Stimulated activated naive CD8-positive, alpha-beta T cell treated with anti-CD3 and anti-CD28 coated beads, Interleukin-15, Interleukin-2, amounts not matched to agents 100 ng/mL and 50 ng/mL, for 24 hours (primary cell): ENCODE measurements at regions not wholly inside any gene's neighbourhood (a gene's known extent, or its start where the extent isn't known, plus 50 kb on each side); places are given as distances from the start of the nearest gene placed in this dataset.

Experiments used
- H3K27ac Mint-ChIP-seq: one replicate; pipeline ENCODE4 v1.8.0; 2021; ENCODE audit warnings: mild to moderate bottlenecking, mixed read lengths
- H3K27me3 Mint-ChIP-seq: one replicate; pipeline ENCODE4 v1.8.0; 2021; ENCODE audit warnings: mixed read lengths
- H3K36me3 Mint-ChIP-seq: one replicate; pipeline ENCODE4 v1.8.0; 2021; ENCODE audit warnings: low read depth, mixed read lengths
- H3K4me1 Mint-ChIP-seq: one replicate; pipeline ENCODE4 v1.8.0; 2021; ENCODE audit warnings: low read depth, mixed read lengths
- H3K4me3 Mint-ChIP-seq: one replicate; pipeline ENCODE4 v1.8.0; 2021; ENCODE audit warnings: mild to moderate bottlenecking, mixed read lengths
- H3K9me3 Mint-ChIP-seq: one replicate; pipeline ENCODE4 v1.8.0; 2021; ENCODE audit warnings: mixed read lengths

DNA sequence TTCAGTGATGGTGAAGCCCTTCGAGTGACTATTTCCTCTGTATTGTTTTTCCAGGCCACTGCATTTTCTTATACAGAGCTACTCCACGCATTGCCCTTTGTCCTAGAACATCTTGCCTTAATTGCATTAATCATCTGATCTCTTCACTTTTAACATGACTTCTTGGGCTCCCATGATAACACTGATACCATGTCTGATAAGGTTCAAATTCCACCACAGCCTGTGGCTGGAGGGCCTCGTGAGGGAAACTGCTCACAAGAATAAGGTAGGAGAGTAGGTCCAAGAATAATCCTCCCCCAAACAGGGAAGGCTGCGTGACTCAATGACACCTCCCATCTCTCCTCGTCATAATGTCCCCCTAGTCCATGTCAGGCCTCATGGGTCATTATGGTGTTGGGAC lies 165.5 kb upstream of the ECI2 start:
- Mint-ChIP-seq H3K36me3 (no peaks in the 10 kb centered on the region), H3K4me3 (no peak overlapping the region), H3K4me1 (no peaks in the 10 kb centered on the region), H3K27ac (no peak overlapping the region), H3K27me3 (peaks cover 20% of the 10 kb centered on the region), H3K9me3 (no peaks in the 10 kb centered on the region)

DNA sequence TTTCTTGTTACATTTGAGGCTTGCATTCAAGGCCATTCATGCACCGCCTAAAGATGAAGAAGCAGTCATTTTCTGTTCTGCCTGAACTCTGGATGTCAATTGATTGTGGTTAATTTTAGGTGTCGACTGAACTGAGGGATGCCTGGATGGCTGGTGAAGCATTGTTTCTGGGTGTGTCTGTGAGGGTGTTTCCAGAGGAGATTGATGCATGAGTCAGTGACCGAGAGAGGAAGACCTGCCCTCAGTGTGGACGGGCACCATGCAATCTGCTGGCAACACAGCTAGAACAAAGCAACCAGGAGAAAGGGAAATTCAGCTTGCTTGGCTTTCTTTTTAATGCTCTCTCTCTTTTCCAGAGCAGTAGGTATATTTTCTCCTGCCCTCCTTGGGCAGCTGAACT lies 164.1 kb upstream of the ECI2 start:
- no peaks in the 10 kb centered on the region for H3K9me3 Mint-ChIP-seq
- no peak overlapping the region for H3K27ac Mint-ChIP-seq
- no peaks in the 10 kb centered on the region for H3K4me1 Mint-ChIP-seq
- no peaks in the 10 kb centered on the region for H3K36me3 Mint-ChIP-seq
- peaks cover 9% of the 10 kb centered on the region for H3K27me3 Mint-ChIP-seq
- H3K4me3 Mint-ChIP-seq: no peak overlapping the region

DNA sequence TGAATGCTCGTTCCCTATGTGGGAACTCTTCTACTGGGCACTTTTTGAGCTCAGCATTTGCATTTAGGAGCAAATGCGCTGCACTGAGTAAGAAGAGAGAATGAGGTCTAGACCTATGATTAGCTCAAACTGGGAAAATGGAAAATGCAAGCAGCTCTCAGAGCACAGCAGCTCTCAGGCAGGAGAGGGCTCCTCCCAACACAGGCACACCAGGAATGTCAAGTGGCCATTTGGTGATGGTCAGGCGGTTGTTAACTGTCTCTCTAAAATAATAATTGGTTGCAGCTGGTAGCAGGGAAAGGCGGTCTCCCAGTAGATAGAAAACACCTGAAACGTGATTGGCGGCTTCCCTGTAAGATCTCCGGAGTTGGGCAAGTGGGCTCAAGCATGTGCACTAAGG lies 162.0 kb upstream of the ECI2 start:
- H3K4me3 Mint-ChIP-seq: no peak overlapping the region
- no peaks in the 10 kb centered on the region for H3K36me3 Mint-ChIP-seq
- no peak overlapping the region for H3K27ac Mint-ChIP-seq
- H3K9me3 Mint-ChIP-seq: no peaks in the 10 kb centered on the region
- H3K4me1 Mint-ChIP-seq: no peaks in the 10 kb centered on the region
- no peaks in the 10 kb centered on the region for H3K27me3 Mint-ChIP-seq

DNA sequence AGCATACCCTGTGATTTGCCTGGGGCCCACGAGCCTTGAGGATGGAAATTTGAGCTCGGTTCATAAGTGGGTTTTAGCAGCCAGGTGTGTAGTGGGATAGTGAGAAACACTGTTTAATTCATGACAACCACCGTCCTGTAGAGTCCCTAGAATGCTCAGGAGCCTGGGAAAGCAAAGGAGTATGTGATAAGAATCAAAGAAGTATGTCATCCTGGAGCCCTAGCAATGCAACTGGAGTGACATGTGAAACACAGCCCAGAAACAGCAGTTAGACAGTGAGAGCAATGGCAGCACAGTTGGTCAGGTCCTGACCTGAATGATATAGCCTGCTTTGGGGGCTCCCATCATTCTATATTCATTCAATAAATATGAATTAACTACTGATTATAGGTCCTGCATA lies 161.2 kb upstream of the ECI2 start:
- no peak overlapping the region for H3K4me3 Mint-ChIP-seq
- peaks cover 4% of the 10 kb centered on the region for H3K27me3 Mint-ChIP-seq
- no peaks in the 10 kb centered on the region for H3K36me3 Mint-ChIP-seq
- no peak overlapping the region for H3K27ac Mint-ChIP-seq
- no peaks in the 10 kb centered on the region for H3K9me3 Mint-ChIP-seq
- H3K4me1 Mint-ChIP-seq: no peaks in the 10 kb centered on the region

DNA sequence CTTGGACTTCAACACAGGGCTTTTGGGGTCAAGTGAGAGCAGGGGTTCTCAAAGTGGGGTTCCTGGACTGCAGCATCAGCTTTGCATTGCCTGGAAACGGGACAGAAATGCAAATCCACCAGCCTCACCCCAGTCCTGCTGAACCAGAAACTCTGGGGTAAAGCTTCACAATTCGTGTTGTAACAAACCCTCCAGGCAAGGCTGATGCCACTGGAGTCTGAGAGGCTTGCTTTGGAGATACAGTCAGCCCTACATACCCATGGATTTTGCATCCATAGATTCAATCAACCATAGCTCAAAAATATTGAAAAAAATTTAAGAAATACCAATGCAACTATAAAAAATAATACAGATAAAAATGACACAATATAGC lies 160.4 kb upstream of the ECI2 start:
- Mint-ChIP-seq H3K9me3 (no peaks in the 10 kb centered on the region), H3K27ac (no peak overlapping the region), H3K36me3 (no peaks in the 10 kb centered on the region), H3K4me1 (no peaks in the 10 kb centered on the region), H3K4me3 (no peak overlapping the region), H3K27me3 (peaks cover 4% of the 10 kb centered on the region)

DNA sequence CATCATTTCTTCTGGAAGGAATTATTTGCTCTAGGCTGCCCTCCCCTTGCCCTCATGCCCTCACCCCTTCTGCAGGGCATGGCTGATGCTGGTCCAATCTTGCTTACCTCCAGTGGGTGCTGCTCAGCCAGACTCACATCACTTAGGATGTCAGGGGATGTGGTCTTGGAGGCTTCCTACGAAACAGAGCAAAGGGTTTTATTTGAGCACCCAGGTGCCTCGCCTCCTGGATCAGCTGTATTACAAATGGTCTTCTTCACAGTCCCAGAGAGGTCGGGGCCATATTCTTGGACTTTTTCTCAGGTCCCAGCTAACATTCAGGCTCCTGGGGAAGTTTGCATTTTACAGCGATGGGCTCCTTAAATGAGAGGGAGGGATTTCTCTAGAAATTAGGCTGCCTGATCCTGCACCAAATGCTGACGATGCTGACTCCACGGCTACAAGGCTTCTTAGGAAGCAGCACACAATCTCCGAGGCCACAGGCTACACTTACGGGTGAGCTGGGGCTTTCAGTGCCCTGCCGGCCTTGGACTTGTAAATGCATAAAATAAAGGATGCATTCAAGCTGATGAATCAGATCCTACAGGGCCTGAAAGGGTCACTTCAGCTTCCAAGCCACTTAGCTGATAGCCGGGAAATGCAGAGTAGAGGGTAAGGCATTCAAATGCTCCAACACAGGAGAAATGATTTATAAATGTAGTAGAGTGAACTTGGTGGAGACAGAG lies 159.8 kb upstream of the ECI2 start:
- Mint-ChIP-seq H3K36me3 (no peaks in the 10 kb centered on the region), H3K27ac (no peak overlapping the region), H3K4me3 (no peak overlapping the region), H3K27me3 (peaks cover 4% of the 10 kb centered on the region), H3K4me1 (no peaks in the 10 kb centered on the region), H3K9me3 (no peaks in the 10 kb centered on the region)

DNA sequence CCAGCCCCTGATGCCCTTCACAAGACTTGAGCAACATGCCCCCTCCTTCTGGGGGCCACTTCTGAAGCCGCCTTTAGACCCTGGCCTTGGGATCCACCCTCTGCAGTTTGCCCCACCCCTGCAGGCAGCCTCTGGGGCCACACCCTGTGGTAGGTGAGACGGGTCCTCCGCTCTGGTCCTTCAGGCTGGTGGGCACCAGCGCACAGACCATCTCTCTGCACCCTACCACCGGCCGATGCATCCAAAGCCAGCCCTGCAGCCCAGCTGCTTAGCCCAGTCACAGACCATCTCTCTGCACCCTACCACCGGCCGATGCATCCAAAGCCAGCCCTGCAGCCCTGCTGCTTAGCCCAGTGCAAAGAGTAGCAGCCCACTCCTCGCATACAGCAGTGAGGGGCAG lies 159.3 kb upstream of the ECI2 start:
- Mint-ChIP-seq H3K4me1 (no peaks in the 10 kb centered on the region), H3K27me3 (peaks cover 4% of the 10 kb centered on the region), H3K36me3 (no peaks in the 10 kb centered on the region), H3K4me3 (no peak overlapping the region), H3K27ac (no peak overlapping the region), H3K9me3 (no peaks in the 10 kb centered on the region)

DNA sequence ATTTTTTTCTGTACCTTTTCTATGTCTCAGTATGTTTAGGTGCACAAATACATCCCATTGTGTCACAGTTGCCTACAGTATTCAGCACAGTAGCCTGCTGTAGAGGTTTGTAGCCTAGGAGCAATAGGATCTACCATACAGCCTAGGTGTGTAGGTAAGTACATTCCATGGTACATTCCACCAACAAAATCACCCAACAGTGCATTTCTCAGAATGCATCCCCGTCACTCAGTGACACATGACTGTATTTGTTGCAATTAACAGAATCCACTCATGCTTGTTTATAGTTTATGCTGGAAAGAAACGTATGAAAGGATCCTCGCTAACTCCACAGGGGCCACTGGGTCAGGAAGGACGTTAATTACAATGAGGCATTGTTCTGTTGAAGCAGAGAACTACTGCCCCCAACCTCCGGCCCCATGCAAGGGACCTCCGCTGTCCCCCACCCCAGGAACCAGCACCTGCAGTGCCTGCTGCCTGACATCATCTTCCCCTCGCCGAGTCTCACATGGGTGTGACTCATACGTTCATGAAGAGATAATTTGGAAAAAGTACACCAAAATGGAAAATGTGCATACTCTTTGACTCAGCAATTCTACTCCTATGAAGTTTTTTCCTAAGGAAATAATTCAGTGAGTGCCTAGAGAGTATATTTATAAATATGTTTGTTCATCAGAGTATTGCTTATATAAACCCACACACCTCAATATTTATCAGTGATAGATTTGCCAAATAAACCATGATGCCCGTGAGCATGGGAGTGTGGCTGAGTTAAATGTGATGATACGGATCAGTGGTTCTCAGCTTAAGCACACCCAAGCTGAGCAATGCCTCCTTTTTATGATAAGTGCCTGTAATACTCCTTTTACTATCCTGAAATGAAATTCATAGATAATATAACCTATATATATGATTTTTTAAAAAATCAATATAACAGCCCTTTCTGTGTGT lies 156.4 kb upstream of the ECI2 start:
- Mint-ChIP-seq H3K36me3 (no peaks in the 10 kb centered on the region), H3K9me3 (no peaks in the 10 kb centered on the region), H3K4me1 (no peaks in the 10 kb centered on the region), H3K4me3 (no peak overlapping the region), H3K27ac (no peak overlapping the region), H3K27me3 (peaks cover 9% of the 10 kb centered on the region)

DNA sequence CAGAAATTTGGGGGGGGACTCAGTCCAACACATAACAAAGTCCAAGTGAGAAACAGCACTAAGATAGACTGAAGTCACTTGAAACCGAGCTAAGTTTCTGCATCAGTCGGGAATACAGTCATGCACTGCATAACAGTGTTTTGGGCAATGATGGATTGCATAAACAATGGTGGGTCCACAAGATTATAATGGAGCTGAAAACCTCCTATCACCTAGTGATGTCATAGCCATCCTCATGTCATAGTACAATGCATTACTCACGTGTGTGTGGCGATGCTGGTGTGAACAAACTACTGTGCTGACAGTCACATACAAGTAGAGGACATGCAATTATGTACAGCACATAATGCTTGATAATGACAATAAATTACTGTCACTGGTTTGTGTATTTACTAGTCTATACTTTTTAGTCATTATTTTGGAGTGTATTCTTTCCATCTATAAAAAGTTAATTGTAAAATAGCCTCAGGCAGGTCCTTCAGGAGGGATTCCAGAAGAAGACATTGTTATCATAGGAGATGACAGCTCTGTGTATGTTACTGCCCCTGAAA lies 154.5 kb upstream of the ECI2 start:
- no peaks in the 10 kb centered on the region for H3K36me3 Mint-ChIP-seq
- H3K4me3 Mint-ChIP-seq: no peak overlapping the region

DNA sequence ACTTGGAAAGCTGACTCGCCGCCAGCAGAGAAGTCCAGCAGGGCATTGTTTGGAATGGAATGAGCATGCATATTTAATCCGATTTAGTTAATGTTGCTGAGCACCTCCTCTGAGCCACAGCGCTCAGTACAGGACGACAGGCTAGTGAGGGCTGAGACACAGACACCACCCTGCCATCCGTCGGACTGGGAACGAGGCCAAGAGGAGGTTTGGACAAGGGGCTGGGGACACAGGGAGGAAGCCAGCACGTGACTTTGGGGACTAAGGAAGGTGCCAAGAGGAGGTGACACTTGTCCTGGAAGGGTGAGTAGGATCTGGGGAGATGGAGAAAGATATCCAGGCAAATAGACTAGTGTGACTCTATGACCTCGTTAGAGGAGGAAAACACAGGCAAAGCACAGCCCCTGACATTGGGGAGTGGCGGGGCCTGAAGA lies 152.5 kb upstream of the ECI2 start:
- H3K36me3 Mint-ChIP-seq: no peaks in the 10 kb centered on the region
- H3K4me1 Mint-ChIP-seq: no peaks in the 10 kb centered on the region
- H3K27me3 Mint-ChIP-seq: peaks cover 35% of the 10 kb centered on the region
- no peak overlapping the region for H3K4me3 Mint-ChIP-seq
- H3K27ac Mint-ChIP-seq: no peak overlapping the region
- no peaks in the 10 kb centered on the region for H3K9me3 Mint-ChIP-seq

More for the DNA sequence above, 154.5 kb upstream of the ECI2 start:
- Mint-ChIP-seq H3K4me1 (no peaks in the 10 kb centered on the region), H3K27ac (no peak overlapping the region), H3K9me3 (no peaks in the 10 kb centered on the region), H3K27me3 (peaks cover 20% of the 10 kb centered on the region)

DNA sequence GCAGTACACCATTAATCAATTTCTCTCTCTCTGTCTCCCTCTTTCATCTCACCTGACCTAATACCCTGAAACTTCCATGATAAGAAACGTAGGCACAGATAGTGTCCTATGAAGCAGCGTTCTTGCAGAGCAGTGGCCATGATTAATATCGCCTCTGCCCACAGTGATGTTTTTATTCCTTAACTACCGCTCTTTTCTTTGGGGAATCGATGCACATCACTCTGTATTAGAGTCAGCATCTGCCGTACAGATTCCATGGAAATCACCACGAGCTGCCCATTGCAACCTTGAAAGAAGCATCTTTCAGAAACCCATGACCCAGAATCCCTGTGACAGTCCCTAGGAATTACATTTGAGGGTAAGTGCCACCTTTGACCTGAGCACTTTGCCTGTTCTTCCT lies 152.0 kb upstream of the ECI2 start:
- H3K36me3 Mint-ChIP-seq: no peaks in the 10 kb centered on the region
- no peaks in the 10 kb centered on the region for H3K4me1 Mint-ChIP-seq
- H3K9me3 Mint-ChIP-seq: no peaks in the 10 kb centered on the region
- H3K27me3 Mint-ChIP-seq: peaks cover 38% of the 10 kb centered on the region
- no peak overlapping the region for H3K4me3 Mint-ChIP-seq
- no peak overlapping the region for H3K27ac Mint-ChIP-seq

DNA sequence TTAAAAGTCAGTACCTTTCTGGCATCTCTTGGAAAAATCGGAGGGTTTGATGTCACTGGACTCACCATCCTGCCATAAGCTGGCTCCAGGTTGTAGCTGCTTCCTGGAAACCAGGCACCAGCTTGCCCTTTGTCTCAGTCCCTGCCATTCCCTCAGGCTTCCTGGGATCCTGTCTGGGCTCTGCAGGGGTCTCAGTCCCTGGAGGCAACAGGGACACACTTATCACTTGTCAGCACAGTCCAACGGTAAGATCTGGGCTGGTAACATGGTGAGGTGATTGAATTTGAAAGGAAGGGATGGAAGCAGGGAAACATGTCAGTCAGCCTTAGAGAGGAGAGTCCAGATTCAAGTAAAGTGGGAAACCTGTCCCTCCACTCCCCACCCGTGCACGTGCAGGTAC lies 147.6 kb upstream of the ECI2 start:
- Mint-ChIP-seq H3K9me3 (no peaks in the 10 kb centered on the region), H3K36me3 (no peaks in the 10 kb centered on the region), H3K4me3 (no peak overlapping the region), H3K4me1 (peaks cover 10% of the 10 kb centered on the region), H3K27me3 (peaks cover 65% of the 10 kb centered on the region), H3K27ac (no peak overlapping the region)

DNA sequence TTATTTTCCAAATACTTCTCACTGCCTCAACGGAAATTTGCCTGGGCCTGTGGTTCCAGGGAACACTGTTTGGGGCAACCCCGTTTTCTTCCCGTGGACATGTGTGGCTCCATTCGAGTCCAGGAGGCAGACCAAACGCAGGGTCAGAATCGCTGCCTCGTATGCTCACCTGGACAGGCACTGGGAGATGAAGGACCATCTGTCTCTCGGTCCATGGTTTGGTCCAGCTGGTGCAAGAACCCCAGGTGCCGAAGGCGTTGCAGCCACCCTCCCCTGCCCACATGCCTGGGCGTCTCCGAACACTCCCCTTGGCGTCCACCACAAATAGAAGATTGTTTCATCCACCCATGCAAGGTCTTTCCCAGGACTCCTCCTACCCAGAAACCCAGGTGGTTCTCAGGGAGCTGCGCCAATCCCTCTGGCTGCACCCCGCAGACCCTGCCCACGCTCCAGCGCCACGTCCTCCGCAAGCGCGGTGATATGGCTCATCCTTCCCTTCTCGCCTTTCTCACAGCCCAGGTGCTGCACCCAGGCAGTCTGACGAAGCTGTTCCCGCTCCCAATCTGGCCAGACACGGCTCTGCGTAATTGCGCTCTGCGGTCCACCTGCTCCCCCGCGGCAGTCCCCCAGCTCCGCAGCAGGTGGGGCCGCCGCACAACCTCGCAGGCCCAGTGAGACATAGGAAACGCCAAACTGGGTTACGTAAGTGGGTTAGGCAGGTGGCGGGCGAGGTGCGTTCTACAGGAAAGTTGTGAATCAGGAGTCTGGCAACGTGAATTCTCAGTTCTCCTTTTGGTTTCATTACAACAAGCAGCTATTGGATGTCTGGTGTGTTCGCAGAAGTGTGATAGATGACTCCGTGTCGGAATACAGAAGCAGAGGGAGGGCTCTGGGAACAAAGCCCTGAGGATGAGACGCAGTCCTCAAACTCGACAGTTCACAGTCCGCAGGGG lies 146.2 kb upstream of the ECI2 start:
- no peaks in the 10 kb centered on the region for H3K36me3 Mint-ChIP-seq
- H3K27ac Mint-ChIP-seq: no peak overlapping the region
- no peaks in the 10 kb centered on the region for H3K9me3 Mint-ChIP-seq
- H3K27me3 Mint-ChIP-seq: peaks cover 61% of the 10 kb centered on the region
- peak overlapping the region; percentile 68 for H3K4me3 Mint-ChIP-seq
- H3K4me1 Mint-ChIP-seq: peaks cover 10% of the 10 kb centered on the region

DNA sequence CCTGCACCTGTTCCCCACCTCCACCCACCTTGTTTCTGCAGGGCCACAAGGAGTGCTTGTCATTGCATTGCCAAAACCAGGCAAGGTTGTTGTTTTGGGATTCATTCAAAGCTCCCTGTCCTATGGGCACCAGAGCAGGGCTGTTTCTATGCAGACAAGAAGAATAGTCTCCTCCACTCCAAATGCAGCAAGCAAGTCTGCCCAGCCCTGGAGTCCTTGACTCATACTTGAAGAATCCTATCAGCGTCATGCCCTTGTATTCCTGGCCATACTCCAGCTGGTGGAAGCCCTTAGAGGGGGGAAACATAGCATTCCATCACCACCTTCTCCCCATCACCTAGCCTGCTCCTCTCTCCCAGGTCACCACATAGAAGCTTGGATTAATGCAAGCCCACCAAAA lies 145.3 kb upstream of the ECI2 start:
- no peak overlapping the region for H3K27ac Mint-ChIP-seq
- peaks cover 10% of the 10 kb centered on the region for H3K4me1 Mint-ChIP-seq
- H3K27me3 Mint-ChIP-seq: peaks cover 57% of the 10 kb centered on the region
- no peaks in the 10 kb centered on the region for H3K9me3 Mint-ChIP-seq
- H3K4me3 Mint-ChIP-seq: no peak overlapping the region
- H3K36me3 Mint-ChIP-seq: no peaks in the 10 kb centered on the region
